Body of pancreas (tissue), 4 donors: ENCODE measurements at regions not wholly inside any gene's neighbourhood (a gene's known extent, or its start where the extent isn't known, plus 50 kb on each side); places are given as distances from the start of the nearest gene placed in this dataset.

Experiments used
- CTCF ChIP-seq, 7 experiments: fragments of 450-650 bp in 4 of 7; fragments of 200-600 bp in 3 of 7; sonication (generic) in 3 of 7; IDR thresholded peaks; one replicate each; pipeline ENCODE4 v1.5.1; 2016 to 2019; ENCODE audit warnings: antibody characterized with exemption in 7 of 7
- POLR2A ChIP-seq, 3 donors: fragments of 450-650 bp; IDR thresholded peaks; one replicate each; pipeline ENCODE4 v1.6.1; 2016; ENCODE audit warnings: antibody characterized with exemption in 3 of 3, mild to moderate bottlenecking in 2 of 3

- TF ChIP-seq CTCF (IDR thresholded peaks at IDR 0.05) (no peak), POLR2A (IDR thresholded peaks at IDR 0.05) (no peak)
These were observed 781.0 kb upstream of the ADGRB3 start for GRCh38 chr6:67854098-67854497.
